IPS-18a (cell line): ENCODE measurements at regions not wholly inside any gene's neighbourhood (a gene's known extent, or its start where the extent isn't known, plus 50 kb on each side); places are given as distances from the start of the nearest gene placed in this dataset.

ENCODE experiments used
- H3K27ac ChIP-seq: one replicate; pipeline ENCODE4 v1.5.1; 2013; ENCODE audit warnings: low read length
- H3K27me3 ChIP-seq: one replicate; pipeline ENCODE4 v1.6.1; 2013; ENCODE audit warnings: mild to moderate bottlenecking, low read length; ENCODE audit not compliant: control insufficient read depth, insufficient read depth
- H3K36me3 ChIP-seq: one replicate; pipeline ENCODE4 v1.6.1; 2013; ENCODE audit warnings: low read depth, low read length; ENCODE audit not compliant: control insufficient read depth
- H3K4me1 ChIP-seq: one replicate; pipeline ENCODE4 v1.6.1; 2013; ENCODE audit warnings: low read depth, low read length; ENCODE audit not compliant: control insufficient read depth
- H3K4me3 ChIP-seq: one replicate; pipeline ENCODE4 v1.5.1; 2013; ENCODE audit warnings: low read length
- H3K9ac ChIP-seq: one replicate; pipeline ENCODE4 v1.6.1; 2013; ENCODE audit warnings: mild to moderate bottlenecking, low read length, moderate library complexity
- H3K9me3 ChIP-seq: one replicate; pipeline ENCODE4 v1.6.1; 2013; ENCODE audit warnings: low read depth, low read length; ENCODE audit not compliant: control insufficient read depth

- Histone ChIP-seq H3K9ac (no peak overlapping the region), H3K36me3 (no peaks in the 10 kb centered on the region), H3K4me3 (no peak overlapping the region), H3K27me3 (no peaks in the 10 kb centered on the region), H3K4me1 (no peaks in the 10 kb centered on the region), H3K27ac (no peak overlapping the region), H3K9me3 (no peaks in the 10 kb centered on the region)
These were observed 204.0 kb upstream of the PRDM9 start for GRCh38 chr5:23303435-23303834.

DNA sequence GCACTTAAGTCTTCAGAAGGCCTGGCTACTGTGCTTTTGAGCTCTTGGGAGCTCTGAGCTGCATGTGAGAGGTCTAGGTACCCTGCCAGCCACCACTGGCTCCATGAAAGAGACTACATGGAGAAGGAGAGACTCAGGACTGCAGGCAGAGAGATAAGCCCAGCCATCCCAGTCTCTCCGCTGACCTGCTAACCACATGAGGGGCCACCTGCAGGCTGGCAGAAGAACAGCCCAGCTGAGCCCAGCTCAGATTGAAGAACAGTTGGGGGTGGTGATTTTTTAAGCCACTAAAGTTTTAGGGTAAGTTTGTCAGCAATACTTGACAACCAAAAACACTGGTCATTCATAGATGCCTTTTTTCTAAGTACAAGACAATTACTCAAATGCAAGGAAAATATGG is 205.0 kb upstream of the PRDM9 start:
- H3K36me3 ChIP-seq, result no peaks in the 10 kb centered on the region
- no peak overlapping the region for H3K9ac ChIP-seq
- H3K27me3 ChIP-seq, result no peaks in the 10 kb centered on the region
- H3K4me3 ChIP-seq, result no peak overlapping the region
- no peaks in the 10 kb centered on the region for H3K4me1 ChIP-seq
- no peak overlapping the region for H3K27ac ChIP-seq
- H3K9me3 ChIP-seq, result no peaks in the 10 kb centered on the region

- Histone ChIP-seq H3K27me3 (no peaks in the 10 kb centered on the region), H3K36me3 (no peaks in the 10 kb centered on the region), H3K9me3 (no peaks in the 10 kb centered on the region), H3K27ac (no peak overlapping the region), H3K9ac (no peak overlapping the region), H3K4me3 (no peak overlapping the region), H3K4me1 (no peaks in the 10 kb centered on the region)
These were observed 218.2 kb upstream of the PRDM9 start for GRCh38 chr5:23289162-23289561.

DNA sequence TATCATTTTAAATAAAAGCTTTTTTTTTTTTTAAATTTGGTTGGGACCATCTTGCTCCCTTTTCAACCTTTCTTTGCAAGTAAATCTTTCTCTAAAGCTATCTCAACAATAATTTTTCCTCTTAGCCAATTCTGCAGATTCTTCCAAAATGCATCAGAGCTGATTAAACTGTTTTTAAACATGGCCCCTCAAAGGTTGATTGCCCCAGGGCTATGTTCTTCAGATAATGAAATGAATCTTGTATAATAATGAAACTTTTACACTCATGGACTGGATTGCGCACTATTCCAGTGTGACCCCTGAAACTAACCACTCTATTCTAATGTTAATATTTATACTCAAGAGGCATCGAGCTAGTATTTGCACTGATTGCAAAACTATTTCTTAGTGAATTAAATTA is 222.8 kb upstream of the PRDM9 start:
- no peaks in the 10 kb centered on the region for H3K9me3 ChIP-seq
- H3K9ac ChIP-seq, result no peak overlapping the region
- no peaks in the 10 kb centered on the region for H3K4me1 ChIP-seq
- no peaks in the 10 kb centered on the region for H3K36me3 ChIP-seq
- no peak overlapping the region for H3K4me3 ChIP-seq
- H3K27ac ChIP-seq, result no peak overlapping the region
- H3K27me3 ChIP-seq, result no peaks in the 10 kb centered on the region

DNA sequence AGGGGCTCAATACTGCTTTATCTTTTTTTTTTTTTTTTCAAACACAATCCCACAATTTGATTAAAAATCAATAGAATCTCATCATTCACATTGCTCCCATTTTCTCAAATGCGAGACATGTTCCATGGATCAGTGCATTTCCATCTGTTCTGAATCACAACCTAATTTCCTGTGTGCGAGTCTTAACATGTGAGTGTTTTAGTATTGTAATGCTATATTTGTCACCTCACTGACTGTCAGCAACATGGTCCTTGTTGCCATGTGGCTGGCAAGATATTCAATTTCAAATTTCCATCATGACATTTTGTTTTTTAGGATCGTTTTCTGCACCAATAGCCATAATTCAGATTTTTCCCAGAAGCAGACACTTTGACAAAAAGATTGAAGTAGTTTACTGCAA is 233.2 kb upstream of the PRDM9 start:
- no peaks in the 10 kb centered on the region for H3K27me3 ChIP-seq
- no peak overlapping the region for H3K27ac ChIP-seq
- H3K36me3 ChIP-seq, result no peaks in the 10 kb centered on the region
- H3K9ac ChIP-seq, result no peak overlapping the region
- no peak overlapping the region for H3K4me3 ChIP-seq
- H3K4me1 ChIP-seq, result no peaks in the 10 kb centered on the region
- no peaks in the 10 kb centered on the region for H3K9me3 ChIP-seq

DNA sequence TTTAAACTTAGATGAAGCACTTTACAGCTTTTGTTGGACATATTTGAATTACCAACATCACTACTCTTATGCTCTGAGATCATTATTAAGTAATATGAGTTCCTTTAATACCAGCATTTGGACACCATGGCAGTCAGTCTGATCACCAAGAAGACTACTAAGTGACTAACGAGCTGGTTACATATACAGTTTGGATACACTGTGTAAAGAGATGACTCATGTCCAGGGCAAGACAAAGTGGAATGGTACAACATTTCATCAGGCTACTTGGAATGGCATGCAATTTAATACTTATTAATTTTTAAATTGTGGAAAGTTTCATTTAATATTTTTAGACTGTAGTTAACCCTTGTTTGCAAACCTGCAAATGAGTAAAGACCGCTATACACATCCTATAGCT is 237.4 kb upstream of the PRDM9 start:
- no peaks in the 10 kb centered on the region for H3K27me3 ChIP-seq
- H3K4me1 ChIP-seq, result no peaks in the 10 kb centered on the region
- H3K9me3 ChIP-seq, result no peaks in the 10 kb centered on the region
- no peak overlapping the region for H3K9ac ChIP-seq
- no peak overlapping the region for H3K4me3 ChIP-seq
- H3K36me3 ChIP-seq, result no peaks in the 10 kb centered on the region
- no peak overlapping the region for H3K27ac ChIP-seq

DNA sequence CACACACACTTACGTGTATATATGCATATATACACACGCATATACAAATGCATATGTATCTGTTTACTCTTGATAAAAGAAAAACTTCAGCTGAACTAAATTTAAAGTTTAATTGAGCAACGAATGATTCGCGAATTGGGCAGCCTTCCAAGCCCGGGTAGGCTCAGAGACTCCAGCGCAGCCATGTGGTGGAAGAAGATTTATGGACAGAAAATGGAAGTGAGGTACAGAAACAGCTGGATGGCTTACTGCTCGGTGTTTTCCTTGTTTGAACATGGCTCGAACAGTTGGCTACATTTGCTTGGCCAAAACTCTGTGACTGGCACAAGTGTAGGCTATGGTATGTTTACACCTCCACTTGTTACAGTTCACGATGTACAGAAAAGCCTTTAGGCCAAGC is 239.3 kb upstream of the PRDM9 start:
- H3K4me3 ChIP-seq, result no peak overlapping the region
- no peaks in the 10 kb centered on the region for H3K4me1 ChIP-seq
- no peaks in the 10 kb centered on the region for H3K36me3 ChIP-seq
- no peak overlapping the region for H3K9ac ChIP-seq
- H3K27ac ChIP-seq, result no peak overlapping the region
- H3K9me3 ChIP-seq, result no peaks in the 10 kb centered on the region
- no peaks in the 10 kb centered on the region for H3K27me3 ChIP-seq

- no peak overlapping the region for H3K27ac ChIP-seq
These were observed 246.8 kb upstream of the PRDM9 start for GRCh38 chr5:23260621-23261020.

GRCh38 chr5:23257656-23258055 is 249.8 kb upstream of the PRDM9 start:
- Histone ChIP-seq H3K36me3 (no peaks in the 10 kb centered on the region), H3K27me3 (no peaks in the 10 kb centered on the region), H3K4me1 (no peaks in the 10 kb centered on the region)

More at GRCh38 chr5:23260621-23261020, 246.8 kb upstream of the PRDM9 start:
- Histone ChIP-seq H3K27me3 (no peaks in the 10 kb centered on the region), H3K9ac (no peak overlapping the region), H3K4me3 (no peak overlapping the region), H3K36me3 (no peaks in the 10 kb centered on the region), H3K9me3 (no peaks in the 10 kb centered on the region), H3K4me1 (no peaks in the 10 kb centered on the region)

GRCh38 chr5:23253621-23254198 is 253.7 kb upstream of the PRDM9 start:
- Histone ChIP-seq H3K4me1 (no peaks in the 10 kb centered on the region), H3K27me3 (no peaks in the 10 kb centered on the region), H3K9me3 (no peaks in the 10 kb centered on the region), H3K36me3 (no peaks in the 10 kb centered on the region), H3K27ac (no peak overlapping the region), H3K4me3 (no peak overlapping the region), H3K9ac (no peak overlapping the region)

More at GRCh38 chr5:23257656-23258055, 249.8 kb upstream of the PRDM9 start:
- no peaks in the 10 kb centered on the region for H3K9me3 ChIP-seq
- no peak overlapping the region for H3K4me3 ChIP-seq
- H3K27ac ChIP-seq, result no peak overlapping the region
- H3K9ac ChIP-seq, result no peak overlapping the region

GRCh38 chr5:23242891-23243290 is 264.5 kb upstream of the PRDM9 start:
- no peak overlapping the region for H3K4me3 ChIP-seq
- no peak overlapping the region for H3K9ac ChIP-seq
- H3K4me1 ChIP-seq, result no peaks in the 10 kb centered on the region
- no peaks in the 10 kb centered on the region for H3K27me3 ChIP-seq
- H3K36me3 ChIP-seq, result no peaks in the 10 kb centered on the region
- no peaks in the 10 kb centered on the region for H3K9me3 ChIP-seq
- no peak overlapping the region for H3K27ac ChIP-seq

DNA sequence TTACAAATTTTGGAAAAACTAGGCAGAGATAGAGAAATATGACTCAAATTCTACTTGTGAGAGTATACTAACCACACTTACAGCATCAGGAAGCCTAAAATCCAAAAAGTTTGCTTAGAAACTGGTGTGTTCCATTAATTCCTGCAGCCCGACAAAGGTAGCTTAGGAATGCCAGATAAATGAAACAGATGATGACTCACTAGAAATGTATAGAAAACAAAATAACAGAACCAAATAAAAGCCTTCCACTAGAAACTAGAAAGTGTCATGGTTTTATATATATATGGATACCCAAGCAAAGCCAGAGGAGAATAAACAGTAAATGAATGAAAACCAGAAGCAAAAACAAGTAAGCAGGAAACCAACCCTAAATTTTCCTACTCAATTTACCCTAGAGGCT is 272.2 kb upstream of the PRDM9 start:
- no peaks in the 10 kb centered on the region for H3K36me3 ChIP-seq
- no peaks in the 10 kb centered on the region for H3K9me3 ChIP-seq
- H3K9ac ChIP-seq, result no peak overlapping the region
- H3K4me3 ChIP-seq, result no peak overlapping the region
- peaks cover 43% of the 10 kb centered on the region for H3K4me1 ChIP-seq
- no peaks in the 10 kb centered on the region for H3K27me3 ChIP-seq
- no peak overlapping the region for H3K27ac ChIP-seq
